ENCODE measurements at regions not wholly inside any gene's neighbourhood (a gene's known extent, or its start where the extent isn't known, plus 50 kb on each side); places are given as distances from the start of the nearest gene placed in this dataset.
A peak's percentile ranks its signal among the peaks of the same experiment; 100 is the strongest.

GRCh38 chr3:152930516-152930915, 95.6 kb downstream of the P2RY1 start:
- intact Hi-C loops (cut with DNase I), result no loop called here
- Histone ChIP-seq H3K27ac (ENCODE audit: low read depth in 2 of 2, low read length in 2 of 2) (no peak overlapping the region), H3K9me3 (ENCODE audit: control insufficient read depth in 2 of 3, insufficient read depth in 1 of 3, low read length in 3 of 3) (no peaks in the 10 kb centered on the region), H3K4me3 (ENCODE audit: low read length in 3 of 3) (no peak overlapping the region), H3K27me3 (ENCODE audit: control insufficient read depth, insufficient read depth, low read length) (no peaks in the 10 kb centered on the region), H3K4me1 (ENCODE audit: control insufficient read depth in 2 of 3, insufficient read depth in 2 of 3, low read depth in 1 of 3, low read length in 3 of 3) (no peaks in the 10 kb centered on the region), H3K36me3 (ENCODE audit: control insufficient read depth in 2 of 3, insufficient read depth in 3 of 3, low read length in 3 of 3) (no peaks in the 10 kb centered on the region), H3K9ac (ENCODE audit: low read length in 3 of 3) (no peak overlapping the region)
- DNase-seq, result no peak
- TF ChIP-seq CTCF (IDR thresholded peaks at IDR 0.05; ENCODE audit: borderline replicate concordance, extremely low read depth, insufficient read depth), result no peak
- no peak for FAIRE-seq

GRCh38 chr3:152937234-152937633, 102.3 kb downstream of the P2RY1 start:
- intact Hi-C loops (cut with DNase I), result no loop called here
- no peak for FAIRE-seq
- no peak overlapping the region for H3K9ac ChIP-seq (ENCODE audit: low read length in 3 of 3)
- H3K4me3 ChIP-seq (ENCODE audit: low read length in 3 of 3), result no peak overlapping the region
- peak in 1 of 5 donors; percentile 5 for DNase-seq
- H3K9me3 ChIP-seq (ENCODE audit: control insufficient read depth in 2 of 3, insufficient read depth in 1 of 3, low read length in 3 of 3), result no peaks in the 10 kb centered on the region
- H3K36me3 ChIP-seq (ENCODE audit: control insufficient read depth in 2 of 3, insufficient read depth in 3 of 3, low read length in 3 of 3), result no peaks in the 10 kb centered on the region
- no peak overlapping the region for H3K27ac ChIP-seq (ENCODE audit: low read depth in 2 of 2, low read length in 2 of 2)
- H3K4me1 ChIP-seq (ENCODE audit: control insufficient read depth in 2 of 3, insufficient read depth in 2 of 3, low read depth in 1 of 3, low read length in 3 of 3), result no peaks in the 10 kb centered on the region
- H3K27me3 ChIP-seq (ENCODE audit: control insufficient read depth, insufficient read depth, low read length), result no peaks in the 10 kb centered on the region
- TF ChIP-seq CTCF (IDR thresholded peaks at IDR 0.05; ENCODE audit: borderline replicate concordance, extremely low read depth, insufficient read depth), result peak; percentile 22

GRCh38 chr3:152938974-152939636, 104.2 kb downstream of the P2RY1 start:
- no peak for FAIRE-seq
- DNase-seq, result no peak
- intact Hi-C loops (cut with DNase I), result no loop called here
- Histone ChIP-seq H3K4me1 (ENCODE audit: control insufficient read depth in 2 of 3, insufficient read depth in 2 of 3, low read depth in 1 of 3, low read length in 3 of 3) (no peaks in the 10 kb centered on the region), H3K4me3 (ENCODE audit: low read length in 3 of 3) (no peak overlapping the region), H3K36me3 (ENCODE audit: control insufficient read depth in 2 of 3, insufficient read depth in 3 of 3, low read length in 3 of 3) (no peaks in the 10 kb centered on the region), H3K27ac (ENCODE audit: low read depth in 2 of 2, low read length in 2 of 2) (no peak overlapping the region), H3K9me3 (ENCODE audit: control insufficient read depth in 2 of 3, insufficient read depth in 1 of 3, low read length in 3 of 3) (no peaks in the 10 kb centered on the region), H3K27me3 (ENCODE audit: control insufficient read depth, insufficient read depth, low read length) (no peaks in the 10 kb centered on the region), H3K9ac (ENCODE audit: low read length in 3 of 3) (no peak overlapping the region)
- no peak for TF ChIP-seq CTCF (IDR thresholded peaks at IDR 0.05; ENCODE audit: borderline replicate concordance, extremely low read depth, insufficient read depth)

GRCh38 chr3:152941859-152942258, 106.9 kb downstream of the P2RY1 start:
- no peak for TF ChIP-seq CTCF (IDR thresholded peaks at IDR 0.05; ENCODE audit: borderline replicate concordance, extremely low read depth, insufficient read depth)
- no peak overlapping the region for H3K27ac ChIP-seq (ENCODE audit: low read depth in 2 of 2, low read length in 2 of 2)
- no peak for FAIRE-seq
- no peak overlapping the region for H3K4me3 ChIP-seq (ENCODE audit: low read length in 3 of 3)
- no peaks in the 10 kb centered on the region for H3K4me1 ChIP-seq (ENCODE audit: control insufficient read depth in 2 of 3, insufficient read depth in 2 of 3, low read depth in 1 of 3, low read length in 3 of 3)
- no peaks in the 10 kb centered on the region for H3K27me3 ChIP-seq (ENCODE audit: control insufficient read depth, insufficient read depth, low read length)
- no peaks in the 10 kb centered on the region for H3K36me3 ChIP-seq (ENCODE audit: control insufficient read depth in 2 of 3, insufficient read depth in 3 of 3, low read length in 3 of 3)
- no peaks in the 10 kb centered on the region for H3K9me3 ChIP-seq (ENCODE audit: control insufficient read depth in 2 of 3, insufficient read depth in 1 of 3, low read length in 3 of 3)
- DNase-seq, result no peak
- intact Hi-C loops (cut with DNase I), result no loop called here
- H3K9ac ChIP-seq (ENCODE audit: low read length in 3 of 3), result no peak overlapping the region
